IPS DF 4.7 (cell line): ENCODE measurements at regions not wholly inside any gene's neighbourhood (a gene's known extent, or its start where the extent isn't known, plus 50 kb on each side); places are given as distances from the start of the nearest gene placed in this dataset.

ENCODE experiments used
- DNase-seq: peaks from one replicate; pipeline ENCODE4 v3.0.0-alpha.2; 2013; ENCODE audit warnings: low spot score; ENCODE audit errors: extremely low read depth

DNA sequence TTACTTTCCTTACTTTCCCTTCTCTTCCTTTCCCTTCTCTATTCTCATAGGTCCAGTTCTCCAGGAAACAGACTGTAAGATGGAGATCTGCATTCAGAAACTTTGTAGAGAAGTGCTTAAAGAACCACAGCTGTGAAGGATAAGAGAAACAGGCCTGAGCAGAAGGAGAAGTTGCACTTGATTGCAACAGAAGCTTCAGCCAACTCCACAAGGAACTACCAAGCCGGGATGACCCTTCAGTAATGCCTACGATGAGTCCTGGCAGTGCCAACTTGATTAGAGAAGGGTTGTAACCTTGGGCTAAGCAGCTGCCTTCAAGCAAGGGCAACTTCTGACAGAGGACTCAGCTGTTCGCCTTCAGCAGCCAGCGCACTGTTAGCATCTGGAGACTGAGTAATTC lies 413.3 kb upstream of the RASGEF1B start:
- no peak for DNase-seq

DNA sequence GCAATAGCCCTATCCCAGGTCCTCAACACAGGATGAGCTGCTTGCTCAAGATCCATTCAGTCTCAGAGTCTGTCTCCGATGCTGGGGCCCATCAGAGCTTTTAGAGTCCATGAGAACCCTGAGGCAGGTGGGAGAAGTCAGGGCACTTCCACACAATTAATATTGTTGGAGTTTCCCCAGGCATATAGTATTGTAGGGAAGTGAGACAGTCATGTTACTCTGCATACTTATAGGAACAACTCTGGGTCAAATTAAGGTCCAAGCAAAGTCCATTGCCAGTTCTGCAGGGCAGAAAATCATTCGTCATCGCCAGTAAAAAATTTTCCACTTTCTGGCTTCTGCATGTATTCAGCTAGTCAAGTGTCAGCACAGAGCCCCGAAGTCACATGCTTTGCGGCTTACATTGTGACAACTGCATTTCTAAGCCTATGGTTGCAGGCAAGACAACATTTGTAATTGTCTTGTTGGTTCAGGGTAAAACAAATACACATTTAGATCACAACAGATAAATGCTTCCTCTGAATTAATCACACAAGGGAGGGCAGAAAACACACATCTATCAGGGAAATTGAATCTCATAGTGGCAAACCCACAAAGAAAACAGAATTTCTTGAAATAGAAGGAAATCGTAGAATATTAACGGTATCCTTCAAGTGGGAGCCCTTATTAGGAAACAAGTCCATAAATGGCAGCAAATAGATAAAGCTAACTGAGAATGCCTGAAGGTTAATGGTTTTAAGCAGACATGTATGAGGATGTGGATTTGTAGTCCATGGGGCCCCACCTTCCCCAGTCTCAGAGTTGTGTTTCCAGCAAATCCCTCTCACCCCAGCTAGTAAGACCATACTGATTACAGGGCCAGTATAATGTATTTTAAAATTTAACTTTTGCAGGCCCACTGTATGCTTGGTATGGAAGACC lies 412.1 kb upstream of the RASGEF1B start:
- no peak for DNase-seq

DNA sequence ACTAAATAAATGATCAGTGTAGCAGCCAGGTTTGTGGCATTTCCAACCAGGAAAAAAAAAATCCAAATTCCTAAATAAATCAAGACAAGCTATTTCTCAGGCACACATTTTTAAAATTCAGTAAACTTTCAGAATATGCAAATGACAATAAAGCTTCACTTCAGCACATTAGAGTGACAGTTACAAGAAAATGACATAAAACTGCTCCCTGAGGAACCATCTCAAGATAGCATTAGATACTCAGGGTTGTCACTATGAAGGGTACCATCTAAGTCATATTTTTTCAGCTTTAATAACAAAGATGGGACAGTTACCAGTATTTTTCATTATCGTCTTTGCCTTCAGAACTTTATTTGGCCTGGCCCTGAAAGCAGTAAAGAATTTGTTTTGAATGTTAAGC lies 411.3 kb upstream of the RASGEF1B start:
- no peak for DNase-seq

DNA sequence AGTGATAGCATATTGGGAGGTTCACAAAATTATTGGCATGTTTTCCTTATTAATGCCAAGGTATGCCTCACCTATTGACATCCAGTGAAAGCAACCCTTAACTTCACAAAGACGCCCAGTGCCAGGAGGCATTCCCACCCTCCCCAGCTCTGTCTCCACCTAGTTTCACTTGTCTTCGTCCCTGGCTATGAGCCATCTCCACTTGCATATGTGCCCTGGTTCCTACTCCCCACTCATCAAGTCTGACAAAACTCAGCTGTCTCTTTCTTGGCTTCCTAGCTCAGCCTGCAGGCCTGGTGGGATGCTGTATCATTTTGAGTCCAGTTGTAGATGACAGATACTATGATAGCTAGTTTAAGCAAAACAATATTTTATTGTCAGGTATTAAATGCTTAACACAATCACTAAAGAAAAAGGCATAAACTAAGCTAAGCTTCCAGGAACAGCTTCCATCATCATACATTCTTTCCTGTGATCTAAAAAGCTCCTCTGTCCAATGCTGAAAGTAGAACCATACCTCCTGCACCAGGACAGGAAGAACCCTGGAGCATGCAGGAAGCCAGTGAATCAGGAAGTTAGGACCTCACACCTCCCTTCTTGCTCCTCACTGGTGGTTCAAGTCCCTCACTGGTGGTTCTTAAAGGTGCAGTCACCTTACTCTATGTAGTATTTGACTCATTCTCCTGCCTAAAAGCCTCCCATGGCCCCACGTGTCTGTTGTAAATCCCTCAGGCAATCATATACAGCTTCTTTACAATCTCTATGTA lies 410.3 kb upstream of the RASGEF1B start:
- DNase-seq: no peak

DNA sequence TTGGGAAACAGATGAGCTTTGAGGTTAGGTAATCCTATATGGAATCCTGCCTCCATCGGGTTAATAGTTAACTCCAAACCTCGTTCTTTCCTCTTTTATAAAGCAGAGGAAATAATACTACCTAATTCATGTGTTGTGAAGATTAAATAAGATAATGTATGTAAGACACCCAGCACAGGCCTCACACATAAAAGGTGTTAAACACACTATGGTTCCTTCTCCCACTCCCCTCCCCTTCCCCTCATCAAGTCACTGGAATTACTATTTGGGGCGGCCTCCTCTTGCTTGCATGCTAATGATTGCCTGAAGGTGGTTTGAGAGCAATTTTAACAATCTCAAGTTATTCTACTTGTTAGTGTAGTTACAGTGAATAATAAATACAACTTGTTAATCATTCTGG lies 404.4 kb upstream of the RASGEF1B start:
- no peak for DNase-seq

DNA sequence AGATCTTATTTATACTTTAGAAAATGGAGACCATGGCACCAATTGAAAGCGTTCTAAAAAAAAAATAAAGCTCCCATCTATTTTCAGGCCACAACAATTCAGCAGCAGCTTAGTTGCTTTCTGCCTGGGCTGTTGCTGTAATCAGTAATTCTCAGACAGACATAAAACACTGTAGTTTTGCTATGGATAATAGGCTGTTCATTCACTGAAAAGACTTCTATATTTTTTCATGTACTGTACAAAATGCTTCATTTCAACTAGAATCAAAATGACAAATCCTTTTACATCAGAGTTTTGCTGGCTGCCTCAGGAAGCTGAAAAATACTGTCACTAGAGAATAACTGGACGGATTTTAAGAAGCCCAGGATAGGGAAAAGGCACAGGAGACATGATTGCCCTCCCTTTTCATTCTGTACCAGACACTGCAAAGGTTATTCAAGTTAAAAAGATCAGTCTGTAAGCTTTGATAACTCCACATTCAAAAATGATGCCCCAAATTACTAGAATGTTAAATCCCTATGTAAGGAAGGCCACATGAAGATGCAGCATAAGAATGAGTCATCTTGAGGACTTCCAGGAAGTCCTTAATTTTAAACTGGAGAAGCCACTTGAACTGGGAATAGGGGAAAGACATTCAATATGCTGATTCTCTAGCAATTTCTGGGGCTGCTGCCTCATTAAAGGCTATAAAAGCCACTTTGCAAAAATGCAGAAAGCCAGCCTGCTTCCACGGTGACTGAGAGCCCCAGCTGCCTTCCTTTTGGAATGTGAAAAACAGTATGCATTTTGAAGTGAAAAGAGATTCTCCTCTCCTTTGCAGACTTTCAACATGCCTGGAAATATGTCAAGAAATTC lies 403.2 kb upstream of the RASGEF1B start:
- no peak for DNase-seq

DNA sequence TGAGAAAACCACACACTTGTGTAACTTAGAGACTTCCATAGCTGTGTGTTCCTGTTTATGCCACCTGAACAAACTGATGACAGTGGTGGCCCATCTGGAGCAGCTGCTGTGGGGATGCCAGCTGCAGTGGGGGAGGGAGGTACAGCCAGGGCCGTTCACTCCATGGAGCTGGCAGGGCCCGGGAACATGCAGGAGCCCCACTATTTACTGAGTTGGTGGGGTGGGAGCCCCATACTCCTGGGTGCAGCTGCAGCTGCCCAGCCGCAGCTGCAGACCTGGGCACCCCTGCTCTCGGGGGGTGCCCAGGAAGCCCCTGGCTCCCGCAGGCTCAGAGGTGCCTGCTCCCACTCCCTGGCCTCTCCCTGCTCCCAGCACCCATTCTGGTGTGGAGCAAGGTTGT lies 398.6 kb upstream of the RASGEF1B start:
- no peak for DNase-seq

DNA sequence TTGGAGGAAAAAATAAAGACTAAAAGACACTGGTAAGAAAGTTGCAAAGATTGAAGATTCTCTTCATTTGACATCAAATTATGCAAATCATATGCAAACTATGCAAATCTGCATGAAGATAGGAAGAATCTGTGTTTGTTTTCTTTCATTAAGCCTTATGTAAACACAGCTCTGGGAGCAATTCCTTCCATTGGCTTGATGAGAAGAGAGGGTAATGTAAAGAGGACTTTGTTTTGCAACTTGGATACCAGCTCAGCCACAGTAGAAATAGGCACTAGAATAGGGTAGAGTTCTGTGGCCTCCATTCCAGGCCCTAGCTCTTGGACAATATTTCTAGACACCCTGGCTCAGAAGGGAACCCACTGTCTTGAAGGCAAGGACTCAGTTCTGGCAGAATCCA lies 388.4 kb upstream of the RASGEF1B start:
- no peak for DNase-seq

DNA sequence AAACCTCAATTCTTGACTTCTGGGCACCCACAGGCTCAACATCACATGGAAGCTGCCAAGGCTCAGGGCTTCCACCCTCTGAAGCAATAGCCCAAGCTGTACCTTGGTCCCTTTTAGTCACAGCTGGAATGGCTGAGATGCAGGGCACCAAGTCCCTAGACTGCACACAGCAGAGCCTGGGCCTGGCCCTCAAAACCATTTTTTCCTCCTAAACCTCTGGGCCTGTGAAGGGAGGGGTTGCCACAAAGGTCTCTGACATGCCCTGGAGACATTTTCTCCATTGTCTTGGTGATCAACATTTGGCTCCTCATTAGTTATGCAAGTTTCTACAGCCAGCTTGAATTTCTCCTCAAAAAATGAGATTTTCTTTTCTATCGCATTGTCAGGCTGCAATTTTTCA lies 382.7 kb upstream of the RASGEF1B start:
- no peak for DNase-seq

DNA sequence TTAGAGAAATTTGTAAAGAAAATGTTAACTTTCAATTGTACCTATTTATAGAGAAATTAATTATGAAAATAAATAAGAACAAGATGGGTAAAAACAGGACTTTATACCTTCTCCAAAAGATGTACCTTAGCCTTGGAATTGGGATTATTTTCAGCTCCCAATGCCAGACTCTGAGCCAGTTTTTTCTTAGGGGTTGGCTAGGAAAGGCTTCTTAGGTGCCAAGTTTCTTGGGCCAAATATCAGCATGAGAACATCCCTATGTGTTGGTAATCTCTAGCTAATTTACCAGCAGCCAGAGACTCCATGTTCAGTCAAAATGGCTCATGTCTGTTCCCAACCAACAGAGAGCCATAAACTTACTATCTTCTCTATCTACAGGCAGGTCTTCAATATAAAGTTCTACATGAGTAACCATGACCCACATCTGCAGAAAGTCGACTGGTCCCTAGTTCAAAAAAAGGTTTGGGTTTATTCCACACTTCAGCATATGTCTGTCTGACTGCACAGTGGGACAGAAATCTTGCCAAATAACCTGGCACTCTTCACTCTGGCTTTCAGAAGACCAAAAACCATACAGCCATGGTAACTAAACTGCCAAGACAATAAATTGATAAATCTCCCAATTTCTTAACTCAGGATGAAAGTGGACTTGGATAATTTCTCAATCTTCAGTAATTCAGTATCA lies 380.5 kb upstream of the RASGEF1B start:
- DNase-seq: no peak

DNA sequence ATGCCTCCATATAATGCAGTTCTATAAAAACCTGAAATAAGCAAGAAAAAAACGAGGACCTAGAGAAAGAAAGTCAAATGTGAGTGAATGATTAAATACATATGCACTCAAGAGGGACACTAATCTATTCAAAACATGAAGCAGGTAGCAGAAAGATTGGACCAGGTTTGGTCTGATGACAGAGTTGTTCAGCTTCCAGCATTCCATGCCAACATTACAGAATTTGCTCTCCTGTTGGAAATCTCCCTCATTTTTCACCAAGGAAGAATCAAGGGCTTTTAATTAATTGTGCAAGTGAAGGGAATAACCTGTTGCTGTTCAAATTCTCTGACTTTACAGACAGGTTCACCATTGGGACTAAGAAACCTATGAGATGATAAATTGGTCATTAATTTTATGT lies 379.0 kb upstream of the RASGEF1B start:
- DNase-seq: no peak

DNA sequence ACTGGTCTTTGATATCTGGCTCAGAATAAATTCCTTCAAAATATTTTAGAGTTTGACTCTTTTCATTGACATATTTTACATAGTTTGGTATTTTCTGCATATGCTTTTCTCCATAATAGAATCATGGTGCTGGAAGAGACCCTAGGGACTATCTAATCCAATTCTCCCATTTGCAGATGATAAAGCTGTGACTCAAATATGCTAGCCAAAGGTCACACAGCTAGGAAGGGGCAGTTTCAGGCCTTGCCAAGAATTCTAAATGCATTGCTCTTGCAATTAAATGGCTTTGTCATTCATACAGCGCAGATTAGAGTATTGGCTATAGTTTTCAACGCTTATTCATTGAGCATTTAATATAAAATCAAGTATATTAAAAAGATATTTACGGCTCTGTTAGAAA lies 374.1 kb upstream of the RASGEF1B start:
- no peak for DNase-seq

DNA sequence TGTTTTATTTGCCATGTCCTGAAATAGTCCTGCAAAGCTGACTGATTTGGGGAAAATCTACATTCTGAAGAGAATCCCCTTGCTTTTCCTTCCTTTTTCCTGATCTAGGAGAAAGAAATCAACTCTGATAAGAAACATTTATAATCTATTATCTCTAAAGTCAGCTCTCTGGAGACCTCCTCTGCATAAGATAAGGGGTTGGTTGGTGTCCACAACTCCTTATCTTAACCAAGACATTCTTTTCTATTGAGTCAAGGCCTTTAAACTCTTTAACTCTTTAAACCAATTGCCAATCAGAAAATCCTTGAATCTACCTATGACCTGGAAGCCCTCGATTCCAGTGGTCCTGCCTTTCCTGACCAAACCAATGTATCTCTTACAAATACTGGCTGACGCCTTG lies 373.6 kb upstream of the RASGEF1B start:
- DNase-seq: no peak

DNA sequence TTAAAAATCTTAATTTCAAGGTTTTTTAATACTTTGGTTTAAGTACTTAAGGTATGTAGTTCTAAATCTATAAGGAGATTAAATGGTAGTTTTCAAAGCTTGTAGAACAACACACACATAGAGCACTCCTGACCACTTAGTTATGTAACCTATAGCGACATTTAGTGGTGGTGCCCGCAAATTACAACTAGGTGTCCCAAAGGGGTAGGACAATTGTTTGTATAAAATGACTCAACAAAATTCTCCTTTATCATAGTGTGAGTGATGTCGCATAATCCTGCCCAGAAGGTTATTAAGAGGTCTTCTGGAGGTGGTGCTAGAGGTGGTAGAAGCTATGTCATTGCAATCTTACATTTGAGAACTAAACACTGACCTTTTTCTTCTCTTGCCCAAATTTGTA lies 373.0 kb upstream of the RASGEF1B start:
- DNase-seq: peak; percentile 68

DNA sequence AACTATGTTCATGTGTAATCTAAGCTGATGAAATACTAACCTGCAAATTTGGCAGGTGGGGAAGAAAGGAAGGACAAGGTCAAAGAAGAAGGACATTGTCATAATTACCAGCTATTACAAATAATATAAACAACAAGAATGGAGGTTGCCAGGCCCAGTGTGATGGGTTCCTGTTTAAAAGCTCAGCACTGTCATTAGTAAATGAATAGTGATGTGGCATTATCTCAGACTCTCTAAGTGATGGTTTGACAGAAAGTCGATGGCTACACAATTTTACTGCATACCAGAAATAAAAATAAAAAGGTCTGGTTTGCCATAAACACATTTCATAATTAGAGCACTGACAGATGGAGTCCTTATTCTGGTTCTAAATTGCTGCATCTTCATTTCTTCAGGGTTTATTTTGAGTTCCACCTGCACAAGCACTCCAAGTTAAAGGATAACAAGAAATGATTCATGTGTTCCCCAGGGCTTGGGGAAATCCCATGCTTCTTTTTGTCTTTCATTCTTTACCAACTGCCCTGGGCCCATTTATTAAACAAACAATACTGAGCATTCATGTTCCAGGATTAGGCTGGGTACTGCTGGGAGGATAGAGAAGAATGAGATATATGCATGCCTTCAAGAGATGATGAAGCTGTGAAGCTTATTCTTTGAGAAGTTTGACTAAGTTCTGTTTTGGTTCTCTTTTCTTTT lies 367.8 kb upstream of the RASGEF1B start:
- no peak for DNase-seq

DNA sequence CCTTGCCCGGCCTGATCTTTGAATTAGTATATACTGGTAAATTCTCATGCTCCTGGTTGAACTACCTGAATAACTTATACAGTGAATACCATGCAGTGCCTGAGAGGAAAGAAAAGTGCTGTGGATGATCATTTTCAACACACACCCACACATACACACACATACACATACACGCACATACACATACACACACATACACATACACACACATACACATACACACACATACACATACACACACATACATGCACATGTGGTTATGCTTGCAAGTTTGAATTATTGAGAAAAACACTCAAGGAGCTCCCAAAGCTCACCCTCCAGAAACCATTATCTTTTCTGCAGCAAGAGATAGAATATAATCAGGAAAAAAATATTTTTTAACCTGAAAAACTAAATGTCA lies 366.9 kb upstream of the RASGEF1B start:
- DNase-seq: no peak

DNA sequence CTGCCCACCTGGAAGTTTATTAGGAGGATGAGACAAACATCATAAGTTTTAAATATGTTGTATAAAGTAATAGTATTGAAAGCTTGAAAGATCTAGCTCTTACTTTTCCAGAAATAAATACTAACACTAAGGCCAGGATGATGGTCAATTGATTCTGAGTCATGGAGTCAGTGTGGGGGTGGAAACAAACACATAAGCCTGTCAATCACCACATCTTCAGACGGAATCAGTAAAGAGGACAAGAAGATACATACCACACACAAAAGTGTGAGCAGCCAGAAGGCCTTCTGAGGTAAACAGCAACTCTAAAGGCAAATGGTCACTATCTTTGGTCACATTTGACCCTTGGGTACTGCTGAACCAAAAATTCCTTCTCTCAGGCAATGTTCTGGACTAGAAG lies 365.0 kb upstream of the RASGEF1B start:
- no peak for DNase-seq

DNA sequence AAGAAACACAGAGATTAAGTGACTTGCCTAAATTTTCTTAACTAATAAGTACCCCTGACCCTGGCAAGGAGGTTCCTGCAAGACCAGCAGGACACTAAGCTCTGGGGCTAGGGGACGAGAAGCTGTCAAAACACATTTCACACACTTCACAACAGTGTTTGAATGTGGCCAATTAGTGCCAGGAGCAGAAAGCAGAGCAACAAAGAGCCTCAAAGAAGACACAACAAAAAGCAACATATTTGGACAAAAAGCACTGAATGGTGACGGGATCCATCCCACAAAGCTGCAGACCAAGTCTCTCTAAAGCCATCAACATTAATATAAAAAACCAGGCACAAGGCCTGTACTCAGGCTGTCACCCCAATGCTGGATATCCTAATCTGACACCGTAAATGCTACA lies 361.9 kb upstream of the RASGEF1B start:
- no peak for DNase-seq

DNA sequence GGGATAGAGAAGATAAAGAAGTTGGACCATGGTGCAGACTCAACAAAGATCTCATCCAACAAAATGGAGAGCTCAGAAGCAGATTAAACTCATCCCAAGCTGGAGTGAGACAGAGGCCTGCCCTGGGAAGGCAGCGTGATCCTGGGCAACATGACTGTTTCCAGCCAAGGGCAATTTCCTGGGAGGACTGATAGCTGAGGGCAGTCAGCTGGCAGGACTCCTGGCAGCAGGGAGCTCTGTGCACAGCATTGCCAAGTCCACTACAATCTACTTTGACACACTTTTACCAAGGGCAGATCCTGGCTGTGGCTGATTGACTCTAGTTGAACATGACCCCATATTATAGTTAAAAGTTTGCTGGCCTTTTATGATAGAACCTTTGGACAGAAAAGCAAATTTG lies 357.3 kb upstream of the RASGEF1B start:
- no peak for DNase-seq

DNA sequence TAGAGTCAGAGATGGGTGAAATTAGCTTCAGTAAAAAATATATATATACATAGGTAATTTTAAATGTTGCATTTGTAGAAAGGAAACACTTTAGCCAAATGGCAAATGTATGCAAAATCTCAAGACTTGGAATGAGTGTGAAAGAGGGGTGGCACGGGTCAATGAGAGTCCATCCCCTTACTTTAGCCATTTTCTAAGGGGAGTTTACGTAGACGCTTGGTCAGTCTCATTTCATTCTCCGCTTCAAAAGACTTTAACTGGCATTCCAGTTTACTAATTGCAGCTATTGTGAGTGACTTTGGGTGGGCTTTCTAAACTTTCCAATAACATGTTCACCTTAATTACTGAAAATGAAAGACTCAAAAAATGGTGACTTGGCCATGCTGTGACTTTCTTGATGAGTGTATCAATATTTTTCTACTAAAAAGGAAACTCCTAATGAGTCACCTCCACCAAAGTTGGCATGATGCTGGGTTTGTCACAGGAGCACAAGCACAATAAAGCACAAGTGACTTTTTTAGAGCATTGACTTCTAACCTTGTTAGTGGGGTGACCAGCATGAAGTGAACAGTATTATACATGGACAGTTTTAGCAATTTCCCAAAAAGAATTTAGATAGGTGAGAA lies 356.0 kb upstream of the RASGEF1B start:
- no peak for DNase-seq
